ENCODE measurements at regions not wholly inside any gene's neighbourhood (a gene's known extent, or its start where the extent isn't known, plus 50 kb on each side); places are given as distances from the start of the nearest gene placed in this dataset.

- Mint-ChIP-seq H3K27me3 (ENCODE audit: unreplicated experiment) (peaks cover 4% of the 10 kb centered on the region), H3K4me1 (ENCODE audit: low read depth, unreplicated experiment) (no peaks in the 10 kb centered on the region), H3K27ac (ENCODE audit: unreplicated experiment) (no peak overlapping the region), H3K36me3 (ENCODE audit: unreplicated experiment) (peaks cover 5% of the 10 kb centered on the region), H3K4me3 (ENCODE audit: unreplicated experiment) (no peak overlapping the region), H3K9me3 (ENCODE audit: unreplicated experiment) (no peaks in the 10 kb centered on the region)
- TF ChIP-seq CTCF (IDR thresholded peaks at IDR 0.05; ENCODE audit: partially characterized antibody, unreplicated experiment): no peak
- DNase-seq: no peak
These were observed 93.4 kb upstream of the AUTS2 start for GRCh38 chr7:69504733-69505420.

GRCh38 chr7:69508736-69509135 is 89.5 kb upstream of the AUTS2 start:
- H3K36me3 Mint-ChIP-seq (ENCODE audit: unreplicated experiment): no peaks in the 10 kb centered on the region
- no peak overlapping the region for H3K27ac Mint-ChIP-seq (ENCODE audit: unreplicated experiment)
- no peaks in the 10 kb centered on the region for H3K9me3 Mint-ChIP-seq (ENCODE audit: unreplicated experiment)
- TF ChIP-seq CTCF (IDR thresholded peaks at IDR 0.05; ENCODE audit: partially characterized antibody, unreplicated experiment): no peak
- H3K27me3 Mint-ChIP-seq (ENCODE audit: unreplicated experiment): peaks cover 5% of the 10 kb centered on the region
- H3K4me3 Mint-ChIP-seq (ENCODE audit: unreplicated experiment): no peak overlapping the region
- no peaks in the 10 kb centered on the region for H3K4me1 Mint-ChIP-seq (ENCODE audit: low read depth, unreplicated experiment)
- DNase-seq: no peak

- Mint-ChIP-seq H3K27me3 (ENCODE audit: unreplicated experiment) (peaks cover 3% of the 10 kb centered on the region), H3K4me3 (ENCODE audit: unreplicated experiment) (no peak overlapping the region), H3K9me3 (ENCODE audit: unreplicated experiment) (no peaks in the 10 kb centered on the region), H3K27ac (ENCODE audit: unreplicated experiment) (no peak overlapping the region), H3K36me3 (ENCODE audit: unreplicated experiment) (no peaks in the 10 kb centered on the region), H3K4me1 (ENCODE audit: low read depth, unreplicated experiment) (no peaks in the 10 kb centered on the region)
- DNase-seq: no peak
- no peak for TF ChIP-seq CTCF (IDR thresholded peaks at IDR 0.05; ENCODE audit: partially characterized antibody, unreplicated experiment)
These were observed 88.2 kb upstream of the AUTS2 start for GRCh38 chr7:69510114-69510513.

GRCh38 chr7:69515495-69516212 is 82.6 kb upstream of the AUTS2 start:
- no peak overlapping the region for H3K27ac Mint-ChIP-seq (ENCODE audit: unreplicated experiment)
- no peak for TF ChIP-seq CTCF (IDR thresholded peaks at IDR 0.05; ENCODE audit: partially characterized antibody, unreplicated experiment)
- no peaks in the 10 kb centered on the region for H3K36me3 Mint-ChIP-seq (ENCODE audit: unreplicated experiment)
- no peaks in the 10 kb centered on the region for H3K4me1 Mint-ChIP-seq (ENCODE audit: low read depth, unreplicated experiment)
- H3K9me3 Mint-ChIP-seq (ENCODE audit: unreplicated experiment): no peaks in the 10 kb centered on the region
- no peak for DNase-seq
- H3K27me3 Mint-ChIP-seq (ENCODE audit: unreplicated experiment): no peaks in the 10 kb centered on the region
- H3K4me3 Mint-ChIP-seq (ENCODE audit: unreplicated experiment): no peak overlapping the region

GRCh38 chr7:69516238-69516820 is 81.9 kb upstream of the AUTS2 start:
- Mint-ChIP-seq H3K36me3 (ENCODE audit: unreplicated experiment) (no peaks in the 10 kb centered on the region), H3K9me3 (ENCODE audit: unreplicated experiment) (no peaks in the 10 kb centered on the region), H3K4me3 (ENCODE audit: unreplicated experiment) (no peak overlapping the region), H3K27me3 (ENCODE audit: unreplicated experiment) (no peaks in the 10 kb centered on the region), H3K4me1 (ENCODE audit: low read depth, unreplicated experiment) (no peaks in the 10 kb centered on the region), H3K27ac (ENCODE audit: unreplicated experiment) (no peak overlapping the region)
- no peak for TF ChIP-seq CTCF (IDR thresholded peaks at IDR 0.05; ENCODE audit: partially characterized antibody, unreplicated experiment)
- no peak for DNase-seq
